ENCODE measurements at regions not wholly inside any gene's neighbourhood (a gene's known extent, or its start where the extent isn't known, plus 50 kb on each side); places are given as distances from the start of the nearest gene placed in this dataset.

- no peak for TF ChIP-seq CTCF (IDR thresholded peaks at IDR 0.05)
- no peak for TF ChIP-seq POLR2AphosphoS5 (IDR thresholded peaks at IDR 0.05)
Observed at GRCh38 chr6:132236281-132236680, 165.0 kb downstream of the MOXD1 start.
